Keratinocyte (primary cell): ENCODE measurements at regions not wholly inside any gene's neighbourhood (a gene's known extent, or its start where the extent isn't known, plus 50 kb on each side); places are given as distances from the start of the nearest gene placed in this dataset.

Experiments used
- DNase-seq: peaks from one replicate; pipeline ENCODE4 v3.0.0-alpha.2; 2011; ENCODE audit warnings: low read depth, missing footprints, low spot score
- FAIRE-seq: peaks from 2 replicates; lab custom pipeline; 2011; peaks lifted over from hg19 to GRCh38; lab: Jason Lieb, UNC
- H2AFZ ChIP-seq: 2 replicates; pipeline ENCODE4 v1.6.0; 2012; ENCODE audit warnings: low read length, control low read depth, inconsistent platforms; ENCODE audit not compliant: control insufficient read depth
- H3K27ac ChIP-seq: 2 replicates; pipeline ENCODE4 v1.5.1; 2011; ENCODE audit warnings: low read length; ENCODE audit not compliant: control insufficient read depth, insufficient read depth
- H3K27me3 ChIP-seq: 3 replicates; pipeline ENCODE4 v1.6.0; 2011; ENCODE audit warnings: low read length; ENCODE audit not compliant: control insufficient read depth, insufficient read depth; ENCODE audit errors: extremely low read depth
- H3K36me3 ChIP-seq, 2 experiments: 2 replicates in 1 of 2; 3 replicates in 1 of 2; pipeline ENCODE4 v1.5.1; 2011; ENCODE audit warnings: low read length in 2 of 2, mild to moderate bottlenecking in 1 of 2; ENCODE audit not compliant: control insufficient read depth in 2 of 2, insufficient read depth in 2 of 2; ENCODE audit errors: extremely low read depth in 1 of 2
- H3K4me1 ChIP-seq: 3 replicates; pipeline ENCODE4 v1.5.1; 2011; ENCODE audit warnings: low read length; ENCODE audit not compliant: control insufficient read depth, insufficient read depth; ENCODE audit errors: extremely low read depth
- H3K4me2 ChIP-seq: 3 replicates; pipeline ENCODE4 v1.6.0; 2011; ENCODE audit warnings: low read depth, low read length; ENCODE audit not compliant: control insufficient read depth, insufficient read depth; ENCODE audit errors: extremely low read depth
- H3K4me3 ChIP-seq, 3 experiments: fragments of 200-600 bp in 1 of 3; sonication (generic) in 1 of 3; 2 replicates in 2 of 3; 3 replicates in 1 of 3; pipeline ENCODE4 v1.5.1; 2011 to 2016; ENCODE audit warnings: low read length in 3 of 3, mild to moderate bottlenecking in 3 of 3, control low read depth in 2 of 3, inconsistent platforms in 1 of 3, low read depth in 1 of 3, mixed read lengths in 1 of 3, mixed run types in 1 of 3, moderate library complexity in 1 of 3; ENCODE audit not compliant: control insufficient read depth in 2 of 3, insufficient read depth in 2 of 3; ENCODE audit errors: extremely low read depth in 1 of 3
- H3K79me2 ChIP-seq: 2 replicates; pipeline ENCODE4 v1.6.0; 2012; ENCODE audit warnings: low read length; ENCODE audit not compliant: control insufficient read depth, insufficient read depth
- H3K9ac ChIP-seq: 3 replicates; pipeline ENCODE4 v1.6.0; 2011; ENCODE audit warnings: low read length; ENCODE audit not compliant: control insufficient read depth, insufficient read depth; ENCODE audit errors: extremely low read depth
- H3K9me1 ChIP-seq: 3 replicates; pipeline ENCODE4 v1.6.0; 2011; ENCODE audit warnings: low read length; ENCODE audit not compliant: control insufficient read depth, insufficient read depth; ENCODE audit errors: extremely low read depth
- H3K9me3 ChIP-seq: 2 replicates; pipeline ENCODE4 v1.5.1; 2012; ENCODE audit warnings: low read depth, low read length; ENCODE audit not compliant: control insufficient read depth
- H4K20me1 ChIP-seq: 3 replicates; pipeline ENCODE4 v1.6.0; 2011; ENCODE audit warnings: low read length; ENCODE audit not compliant: control insufficient read depth, insufficient read depth; ENCODE audit errors: extremely low read depth
- CTCF ChIP-seq, 3 experiments: IDR thresholded peaks in 1 of 3; conservative IDR thresholded peaks in 1 of 3; optimal IDR thresholded peaks in 1 of 3; 2 replicates in 2 of 3; 3 replicates in 1 of 3; pipeline versions ENCODE3 to v1.5.1; 2011; ENCODE audit warnings: low read length in 3 of 3, mild to moderate bottlenecking in 3 of 3, moderate library complexity in 2 of 3, control low read depth in 1 of 3, inconsistent platforms in 1 of 3; ENCODE audit not compliant: insufficient read depth in 2 of 3; ENCODE audit errors: extremely low read depth in 1 of 3
- EZH2 ChIP-seq: IDR thresholded peaks from one replicate; pipeline ENCODE4 v1.6.1; 2012; ENCODE audit warnings: inconsistent platforms, mild to moderate bottlenecking, low read length, moderate library complexity
- dilution Hi-C: fragments of 300-500 bp; cut with MboI; formaldehyde crosslinking; loops from one replicate; pipeline ENCODE4 v1.7.0; 2020; ENCODE audit warnings: low sequenced_read_pairs; ENCODE audit not compliant: extremely low pct_ligation_motif_present

GRCh38 chr1:82646336-82646735 is 845.6 kb downstream of the ADGRL2 start:
- no peak overlapping the region for H3K27ac ChIP-seq
- dilution Hi-C loops: no loop called here
- no peak overlapping the region for H3K9ac ChIP-seq
- no peak overlapping the region for H2AFZ ChIP-seq
- DNase-seq (no peak), FAIRE-seq (no peak)
- no peak for TF ChIP-seq CTCF (optimal IDR thresholded peaks at IDR 0.05 in 1 of 3, IDR thresholded peaks at IDR 0.05 in 1 of 3, conservative IDR thresholded peaks at IDR 0.05 in 1 of 3; ENCODE audit: extremely low read depth in 1 of 3, insufficient read depth in 2 of 3, low read length in 3 of 3)
- H3K9me1 ChIP-seq: no peaks in the 10 kb centered on the region
- no peak overlapping the region for H3K4me3 ChIP-seq
- H3K4me2 ChIP-seq: no peak overlapping the region
- H3K4me1 ChIP-seq: no peaks in the 10 kb centered on the region
- H3K27me3 ChIP-seq: no peaks in the 10 kb centered on the region
- H3K79me2 ChIP-seq: no peaks in the 10 kb centered on the region
- no peaks in the 10 kb centered on the region for H4K20me1 ChIP-seq
- H3K9me3 ChIP-seq: no peaks in the 10 kb centered on the region
- H3K36me3 ChIP-seq: no peaks in the 10 kb centered on the region

- H3K79me2 ChIP-seq: no peaks in the 10 kb centered on the region
- dilution Hi-C loops: no loop called here
- TF ChIP-seq CTCF (optimal IDR thresholded peaks at IDR 0.05 in 1 of 3, IDR thresholded peaks at IDR 0.05 in 1 of 3, conservative IDR thresholded peaks at IDR 0.05 in 1 of 3; ENCODE audit: extremely low read depth in 1 of 3, insufficient read depth in 2 of 3, low read length in 3 of 3) (no peak), EZH2 (no peak)
- H3K4me1 ChIP-seq: no peaks in the 10 kb centered on the region
- no peaks in the 10 kb centered on the region for H3K9me3 ChIP-seq
- H3K9ac ChIP-seq: no peak overlapping the region
- H3K27ac ChIP-seq: no peak overlapping the region
- H3K4me2 ChIP-seq: no peak overlapping the region
- no peak for FAIRE-seq
- no peaks in the 10 kb centered on the region for H3K36me3 ChIP-seq
- no peaks in the 10 kb centered on the region for H3K9me1 ChIP-seq
- no peaks in the 10 kb centered on the region for H4K20me1 ChIP-seq
- no peaks in the 10 kb centered on the region for H3K27me3 ChIP-seq
- no peak overlapping the region for H3K4me3 ChIP-seq
- H2AFZ ChIP-seq: no peak overlapping the region
- no peak for DNase-seq
These were observed 843.6 kb downstream of the ADGRL2 start for GRCh38 chr1:82644186-82644915.
